Mucosa of descending colon (tissue), 3 donors: ENCODE measurements at regions not wholly inside any gene's neighbourhood (a gene's known extent, or its start where the extent isn't known, plus 50 kb on each side); places are given as distances from the start of the nearest gene placed in this dataset.

Source experiments
- ATAC-seq: fragments of 200-7000 bp; cut with Tn5 transposase; one replicate; pipeline ENCODE4 v1.9.1; 2020; ENCODE audit warnings: mild to moderate bottlenecking, moderate library complexity
- DNase-seq, 3 donors: peaks; one replicate each; pipeline ENCODE4 v3.0.0-alpha.2; 2020
- H3K36me3 ChIP-seq: fragments of 200-600 bp; one replicate; pipeline ENCODE4 v1.8.0; 2021; ENCODE audit warnings: low read depth, mild to moderate bottlenecking
- H3K4me1 ChIP-seq: fragments of 200-600 bp; one replicate; pipeline ENCODE4 v1.8.0; 2021; ENCODE audit warnings: low read depth, mild to moderate bottlenecking
- H3K4me3 ChIP-seq: fragments of 200-600 bp; one replicate; pipeline ENCODE4 v1.8.0; 2021; ENCODE audit warnings: mild to moderate bottlenecking
- H3K9me3 ChIP-seq: fragments of 200-600 bp; one replicate; pipeline ENCODE4 v1.8.0; 2021; ENCODE audit warnings: mild to moderate bottlenecking
- CTCF ChIP-seq: fragments of 200-600 bp; IDR thresholded peaks from one replicate; pipeline ENCODE4 v1.8.0; 2022; ENCODE audit warnings: antibody characterized with exemption, mild to moderate bottlenecking
- intact Hi-C, 2 donors: fragments of 100-400 bp; cut with DNase I in 1 of 2; cut with micrococcal nuclease in 1 of 2; formaldehyde crosslinking; loops; one replicate each; pipeline versions ENCODE4 v1.11.0 to v1.11.1; 2022; cut with DNase I, micrococcal nuclease
- donor health status: DM: no; HTN: no; CAD: no; lungs with moderate emphysema.
- donor health status: DM: no; HTN: no; CAD: no.
- donor health status: DM: no; HTN: yes; CAD: no.

- Histone ChIP-seq H3K4me3 (no peak overlapping the region), H3K4me1 (no peaks in the 10 kb centered on the region), H3K36me3 (no peaks in the 10 kb centered on the region), H3K9me3 (no peaks in the 10 kb centered on the region)
- intact Hi-C loops, result no loop called here
- DNase-seq, result no peak
- TF ChIP-seq CTCF, result no peak
- ATAC-seq, result no peak
Observed at GRCh38 chr18:67290421-67290820, 226.1 kb downstream of the DSEL start.

GRCh38 chr18:67285583-67285982 lies 230.9 kb downstream of the DSEL start:
- intact Hi-C loops, result no loop called here
- DNase-seq (no peak), ATAC-seq (no peak)
- H3K9me3 ChIP-seq, result no peaks in the 10 kb centered on the region
- H3K4me1 ChIP-seq, result no peaks in the 10 kb centered on the region
- no peak overlapping the region for H3K4me3 ChIP-seq
- no peaks in the 10 kb centered on the region for H3K36me3 ChIP-seq
- TF ChIP-seq CTCF, result no peak

GRCh38 chr18:67282796-67283195 lies 233.7 kb downstream of the DSEL start:
- H3K36me3 ChIP-seq, result no peaks in the 10 kb centered on the region
- DNase-seq, result no peak
- intact Hi-C loops, result no loop called here
- no peak overlapping the region for H3K4me3 ChIP-seq
- no peak for TF ChIP-seq CTCF
- no peaks in the 10 kb centered on the region for H3K9me3 ChIP-seq
- ATAC-seq, result no peak
- H3K4me1 ChIP-seq, result no peaks in the 10 kb centered on the region

GRCh38 chr18:67281746-67282145 lies 234.8 kb downstream of the DSEL start:
- no peaks in the 10 kb centered on the region for H3K36me3 ChIP-seq
- ATAC-seq, result no peak
- no peaks in the 10 kb centered on the region for H3K4me1 ChIP-seq
- no peak for TF ChIP-seq CTCF
- no peaks in the 10 kb centered on the region for H3K9me3 ChIP-seq
- intact Hi-C loops, result no loop called here
- no peak overlapping the region for H3K4me3 ChIP-seq
- DNase-seq, result no peak

- H3K4me1 ChIP-seq, result no peaks in the 10 kb centered on the region
- no peak for ATAC-seq
- intact Hi-C loops, result no loop called here
- H3K36me3 ChIP-seq, result no peaks in the 10 kb centered on the region
- DNase-seq, result no peak
- H3K4me3 ChIP-seq, result no peak overlapping the region
- TF ChIP-seq CTCF, result no peak
- H3K9me3 ChIP-seq, result no peaks in the 10 kb centered on the region
Observed at GRCh38 chr18:67280486-67281242, 235.9 kb downstream of the DSEL start.

- DNase-seq (no peak), ATAC-seq (no peak)
- intact Hi-C loops, result no loop called here
- H3K4me1 ChIP-seq, result no peaks in the 10 kb centered on the region
- H3K9me3 ChIP-seq, result no peaks in the 10 kb centered on the region
- no peaks in the 10 kb centered on the region for H3K36me3 ChIP-seq
- no peak for TF ChIP-seq CTCF
- no peak overlapping the region for H3K4me3 ChIP-seq
Observed at GRCh38 chr18:67279988-67280387, 236.5 kb downstream of the DSEL start.
